GM23338 (cell line): ENCODE measurements at regions not wholly inside any gene's neighbourhood (a gene's known extent, or its start where the extent isn't known, plus 50 kb on each side); places are given as distances from the start of the nearest gene placed in this dataset.

Source experiments
- CREB1 ChIP-seq: fragments of 250-450 bp; sonication (Bioruptor Pico); IDR thresholded peaks from 2 replicates; pipeline ENCODE4 v1.5.0; 2020; ENCODE audit warnings: low read depth, mild to moderate bottlenecking, moderate library complexity
- CTCF ChIP-seq, 2 experiments: fragments of 200-600 bp in 1 of 2; sonication (generic) in 1 of 2; conservative IDR thresholded peaks; 2 replicates each; pipeline versions ENCODE4 v1.5.1 to v1.6.1; 2016 to 2017; ENCODE audit warnings: antibody characterized with exemption in 2 of 2, low read depth in 2 of 2, mild to moderate bottlenecking in 2 of 2, moderate library complexity in 1 of 2
- EZH2 ChIP-seq: fragments of 200-600 bp; sonication (generic); IDR thresholded peaks from one replicate; pipeline ENCODE4 v1.8.0; 2017; ENCODE audit warnings: antibody characterized with exemption, mild to moderate bottlenecking, low read depth; ENCODE audit not compliant: unreplicated experiment
- EZH2phosphoT487 ChIP-seq: fragments of 200-600 bp; sonication (generic); IDR thresholded peaks from one replicate; pipeline ENCODE4 v1.8.1; 2018; ENCODE audit warnings: antibody characterized with exemption; ENCODE audit not compliant: unreplicated experiment
- JUNB ChIP-seq: IDR thresholded peaks from one replicate; pipeline ENCODE4 v1.6.1; 2016; ENCODE audit warnings: antibody characterized with exemption; ENCODE audit not compliant: unreplicated experiment
- POLR2AphosphoS5 ChIP-seq: IDR thresholded peaks from 2 replicates; pipeline ENCODE4 v1.6.1; 2016; ENCODE audit warnings: antibody characterized with exemption, low read depth
- REST ChIP-seq: IDR thresholded peaks from one replicate; pipeline ENCODE4 v1.6.1; 2018; ENCODE audit warnings: antibody characterized with exemption; ENCODE audit not compliant: unreplicated experiment
- STAT1 ChIP-seq: IDR thresholded peaks from one replicate; pipeline ENCODE4 v1.6.1; 2016; ENCODE audit warnings: antibody characterized with exemption; ENCODE audit not compliant: unreplicated experiment
- ZNF114 ChIP-seq: fragments of 250-450 bp; sonication (Bioruptor Pico); IDR thresholded peaks from 2 replicates; pipeline ENCODE4 v1.5.0; 2020; ENCODE audit warnings: mild to moderate bottlenecking, moderate library complexity

GRCh38 chrX:11992271-11992670 lies 146.0 kb upstream of the FRMPD4 start:
- TF ChIP-seq POLR2AphosphoS5 (no peak), EZH2 (no peak), CTCF (conservative IDR thresholded peaks at IDR 0.05; ENCODE audit: low read depth in 2 of 2) (no peak), STAT1 (no peak), REST (no peak), CREB1 (CRISPR knock-in tag) (no peak), ZNF114 (no peak), EZH2phosphoT487 (no peak), JUNB (no peak)
